Esophagus squamous epithelium (tissue), 4 donors: ENCODE measurements at regions not wholly inside any gene's neighbourhood (a gene's known extent, or its start where the extent isn't known, plus 50 kb on each side); places are given as distances from the start of the nearest gene placed in this dataset.

Source experiments
- CTCF ChIP-seq, 6 experiments: fragments of 450-650 bp in 4 of 6; fragments of 200-600 bp in 2 of 6; sonication (generic) in 2 of 6; IDR thresholded peaks; one replicate each; pipeline ENCODE4 v1.5.1; 2016 to 2019; ENCODE audit warnings: antibody characterized with exemption in 6 of 6, mild to moderate bottlenecking in 4 of 6, moderate library complexity in 4 of 6
- POLR2A ChIP-seq, 4 donors: fragments of 450-650 bp; IDR thresholded peaks; one replicate each; pipeline ENCODE4 v1.6.1; 2017; ENCODE audit warnings: antibody characterized with exemption in 4 of 4, mild to moderate bottlenecking in 4 of 4, moderate library complexity in 3 of 4

- no peak for TF ChIP-seq CTCF (IDR thresholded peaks at IDR 0.05)
- TF ChIP-seq POLR2A (IDR thresholded peaks at IDR 0.05) = no peak
Measured at GRCh38 chr1:60826320-60827094, 255.9 kb upstream of the NFIA start.
